ENCODE measurements at regions not wholly inside any gene's neighbourhood (a gene's known extent, or its start where the extent isn't known, plus 50 kb on each side); places are given as distances from the start of the nearest gene placed in this dataset.

DNA sequence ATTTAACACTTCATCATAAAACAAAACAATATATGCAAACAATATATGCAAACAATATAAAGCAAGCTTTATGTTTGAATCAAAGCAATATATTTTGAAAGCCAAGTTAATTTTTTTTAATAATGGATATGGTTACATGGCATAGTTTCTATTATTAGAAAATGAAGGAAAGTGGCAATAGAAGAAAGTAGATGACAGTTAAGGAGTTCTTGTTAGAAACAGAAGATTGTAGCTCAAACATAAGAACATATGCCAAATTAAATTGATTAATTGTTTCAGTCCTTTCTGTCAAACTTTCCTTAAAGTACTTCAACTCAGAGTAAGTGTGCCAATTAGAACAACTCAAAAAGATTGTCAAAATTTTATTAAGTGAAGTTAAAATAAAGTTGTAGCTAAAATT lies 1248.3 kb downstream of the SLC16A7 start:
- H3F3A ChIP-seq (ENCODE audit: low read depth) = no peaks in the 10 kb centered on the region
- no peak overlapping the region for H3K27ac ChIP-seq
- no peak for DNase-seq (ENCODE audit: low spot score)
- H4K20me1 ChIP-seq (ENCODE audit: low read depth) = no peaks in the 10 kb centered on the region
- H3K9ac ChIP-seq = no peak overlapping the region
- Mint-ChIP-seq H3K36me3 (no peaks in the 10 kb centered on the region), H3K27ac (no peak overlapping the region), H3K27me3 (ENCODE audit: insufficient read depth, low read depth) (no peaks in the 10 kb centered on the region), H3K4me3 (no peak overlapping the region), H3K9me3 (no peaks in the 10 kb centered on the region), H3K4me1 (no peaks in the 10 kb centered on the region)
- no peaks in the 10 kb centered on the region for H3K27me3 ChIP-seq
- TF ChIP-seq EZH2 (IDR thresholded peaks at IDR 0.05) = no peak
- TF ChIP-seq EZH2phosphoT487 (IDR thresholded peaks at IDR 0.05) = no peak
- TF ChIP-seq, protein P1, sequence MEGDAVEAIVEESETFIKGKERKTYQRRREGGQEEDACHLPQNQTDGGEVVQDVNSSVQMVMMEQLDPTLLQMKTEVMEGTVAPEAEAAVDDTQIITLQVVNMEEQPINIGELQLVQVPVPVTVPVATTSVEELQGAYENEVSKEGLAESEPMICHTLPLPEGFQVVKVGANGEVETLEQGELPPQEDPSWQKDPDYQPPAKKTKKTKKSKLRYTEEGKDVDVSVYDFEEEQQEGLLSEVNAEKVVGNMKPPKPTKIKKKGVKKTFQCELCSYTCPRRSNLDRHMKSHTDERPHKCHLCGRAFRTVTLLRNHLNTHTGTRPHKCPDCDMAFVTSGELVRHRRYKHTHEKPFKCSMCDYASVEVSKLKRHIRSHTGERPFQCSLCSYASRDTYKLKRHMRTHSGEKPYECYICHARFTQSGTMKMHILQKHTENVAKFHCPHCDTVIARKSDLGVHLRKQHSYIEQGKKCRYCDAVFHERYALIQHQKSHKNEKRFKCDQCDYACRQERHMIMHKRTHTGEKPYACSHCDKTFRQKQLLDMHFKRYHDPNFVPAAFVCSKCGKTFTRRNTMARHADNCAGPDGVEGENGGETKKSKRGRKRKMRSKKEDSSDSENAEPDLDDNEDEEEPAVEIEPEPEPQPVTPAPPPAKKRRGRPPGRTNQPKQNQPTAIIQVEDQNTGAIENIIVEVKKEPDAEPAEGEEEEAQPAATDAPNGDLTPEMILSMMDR (IDR thresholded peaks at IDR 0.05) = no peak
- H3K4me3 ChIP-seq = no peak overlapping the region
- no peaks in the 10 kb centered on the region for H3K9me3 ChIP-seq (ENCODE audit: low read depth)
- H3K36me3 ChIP-seq = no peaks in the 10 kb centered on the region
- H3K79me2 ChIP-seq (ENCODE audit: low read depth) = no peaks in the 10 kb centered on the region
- no peak overlapping the region for H2AFZ ChIP-seq (replicated peaks)
- H3K4me1 ChIP-seq = no peaks in the 10 kb centered on the region
- H3K4me2 ChIP-seq = no peak overlapping the region

DNA sequence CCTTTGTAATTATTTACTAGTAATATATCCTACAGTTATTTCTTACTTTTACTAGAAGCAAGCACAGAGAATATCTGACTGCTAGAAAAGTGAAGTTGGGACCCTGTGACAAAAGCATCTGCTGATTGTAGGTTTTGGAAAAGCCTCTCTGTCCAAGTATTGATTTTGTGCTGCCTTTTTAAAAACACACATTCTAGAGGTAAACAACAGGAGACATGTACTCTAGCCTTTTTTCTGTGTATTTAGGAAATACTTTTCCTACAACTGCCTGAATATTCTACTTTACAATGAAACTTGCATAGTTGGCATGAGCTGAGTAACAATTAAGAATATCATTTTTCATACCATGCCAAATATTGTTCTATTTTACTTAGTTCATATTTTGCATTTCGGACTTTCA lies 1249.0 kb downstream of the SLC16A7 start:
- H3K4me3 Mint-ChIP-seq = no peak overlapping the region

DNA sequence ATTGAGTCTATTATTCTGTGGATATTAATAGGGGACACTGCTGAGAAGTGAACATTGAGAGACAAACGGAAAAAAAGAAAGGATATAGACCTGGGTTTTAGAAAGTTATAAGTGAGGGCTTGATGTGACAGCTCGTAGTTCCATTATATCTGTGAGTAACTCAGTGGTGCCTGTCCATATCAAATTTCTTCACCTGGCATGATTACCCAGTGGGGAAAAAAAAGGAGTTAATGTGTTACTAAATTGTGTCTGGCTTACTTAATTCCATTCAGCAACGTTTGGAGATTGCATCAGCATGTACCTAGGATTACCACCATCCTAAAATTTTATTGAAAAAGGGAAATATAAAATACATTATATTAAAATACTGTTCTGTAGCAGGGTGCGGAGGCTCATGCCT lies 1249.9 kb downstream of the SLC16A7 start:
- Histone ChIP-seq H3K27me3 (no peaks in the 10 kb centered on the region), H2AFZ (replicated peaks) (no peak overlapping the region), H3K9ac (no peak overlapping the region), H3K27ac (no peak overlapping the region), H3K4me2 (no peak overlapping the region), H3K4me3 (no peak overlapping the region), H3K36me3 (no peaks in the 10 kb centered on the region), H3K9me3 (ENCODE audit: low read depth) (no peaks in the 10 kb centered on the region), H3F3A (ENCODE audit: low read depth) (no peaks in the 10 kb centered on the region), H4K20me1 (ENCODE audit: low read depth) (no peaks in the 10 kb centered on the region), H3K4me1 (no peaks in the 10 kb centered on the region), H3K79me2 (ENCODE audit: low read depth) (no peaks in the 10 kb centered on the region)
- no peaks in the 10 kb centered on the region for H3K4me1 Mint-ChIP-seq
- no peak for DNase-seq (ENCODE audit: low spot score)
- TF ChIP-seq, protein P1 (IDR thresholded peaks at IDR 0.05) = no peak
- TF ChIP-seq EZH2phosphoT487 (IDR thresholded peaks at IDR 0.05) = no peak
- H3K4me3 Mint-ChIP-seq = no peak overlapping the region
- H3K27ac Mint-ChIP-seq = no peak overlapping the region
- no peaks in the 10 kb centered on the region for H3K36me3 Mint-ChIP-seq
- no peaks in the 10 kb centered on the region for H3K27me3 Mint-ChIP-seq (ENCODE audit: insufficient read depth, low read depth)
- H3K9me3 Mint-ChIP-seq = no peaks in the 10 kb centered on the region

More for the DNA sequence above, 1249.0 kb downstream of the SLC16A7 start:
- no peaks in the 10 kb centered on the region for H3K27me3 Mint-ChIP-seq (ENCODE audit: insufficient read depth, low read depth)
- Histone ChIP-seq H3K9me3 (ENCODE audit: low read depth) (no peaks in the 10 kb centered on the region), H3K4me1 (no peaks in the 10 kb centered on the region), H3K27ac (no peak overlapping the region), H3K4me3 (no peak overlapping the region), H2AFZ (replicated peaks) (no peak overlapping the region), H3K4me2 (no peak overlapping the region), H3K79me2 (ENCODE audit: low read depth) (no peaks in the 10 kb centered on the region), H3K36me3 (no peaks in the 10 kb centered on the region), H3K9ac (no peak overlapping the region), H4K20me1 (ENCODE audit: low read depth) (no peaks in the 10 kb centered on the region), H3K27me3 (no peaks in the 10 kb centered on the region), H3F3A (ENCODE audit: low read depth) (no peaks in the 10 kb centered on the region)
- H3K36me3 Mint-ChIP-seq = no peaks in the 10 kb centered on the region
- DNase-seq (ENCODE audit: low spot score) = no peak
- H3K4me1 Mint-ChIP-seq = no peaks in the 10 kb centered on the region
- no peaks in the 10 kb centered on the region for H3K9me3 Mint-ChIP-seq
- no peak for TF ChIP-seq EZH2phosphoT487 (IDR thresholded peaks at IDR 0.05)
- TF ChIP-seq, protein P1 (IDR thresholded peaks at IDR 0.05) = no peak
- TF ChIP-seq EZH2 (IDR thresholded peaks at IDR 0.05) = no peak
- no peak overlapping the region for H3K27ac Mint-ChIP-seq

DNA sequence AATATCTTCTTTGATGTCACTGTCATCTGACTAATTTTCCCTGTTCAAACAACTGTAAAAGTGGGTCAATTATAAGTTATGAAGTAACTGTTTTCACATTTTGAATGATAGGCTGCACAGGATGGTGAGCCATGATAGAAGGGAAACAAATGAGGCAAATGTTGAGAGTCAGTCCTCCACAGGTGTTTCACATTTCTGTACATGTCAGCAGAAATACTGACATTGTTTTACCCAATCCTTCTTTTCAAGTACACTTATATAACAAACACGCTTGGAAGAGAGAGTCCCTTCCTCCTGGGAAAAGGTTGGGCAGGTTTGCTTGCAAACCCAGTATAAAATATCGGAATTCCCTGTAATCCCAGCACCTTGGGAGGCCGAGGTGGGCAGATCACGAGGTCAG lies 1251.5 kb downstream of the SLC16A7 start:
- no peaks in the 10 kb centered on the region for H4K20me1 ChIP-seq (ENCODE audit: low read depth)

More for the DNA sequence above, 1251.5 kb downstream of the SLC16A7 start:
- no peaks in the 10 kb centered on the region for H3K27me3 ChIP-seq
- no peak for DNase-seq (ENCODE audit: low spot score)
- no peaks in the 10 kb centered on the region for H3K9me3 Mint-ChIP-seq
- H3K27me3 Mint-ChIP-seq (ENCODE audit: insufficient read depth, low read depth) = no peaks in the 10 kb centered on the region
- H3F3A ChIP-seq (ENCODE audit: low read depth) = no peaks in the 10 kb centered on the region
- no peak overlapping the region for H3K27ac Mint-ChIP-seq
- TF ChIP-seq, protein P1 (IDR thresholded peaks at IDR 0.05) = no peak
- no peak for TF ChIP-seq EZH2phosphoT487 (IDR thresholded peaks at IDR 0.05)
- TF ChIP-seq EZH2 (IDR thresholded peaks at IDR 0.05) = no peak
- no peak overlapping the region for H3K27ac ChIP-seq
- H2AFZ ChIP-seq (replicated peaks) = no peak overlapping the region
- no peak overlapping the region for H3K4me2 ChIP-seq
- H3K4me1 Mint-ChIP-seq = no peaks in the 10 kb centered on the region
- no peak overlapping the region for H3K4me3 ChIP-seq
- H3K4me3 Mint-ChIP-seq = no peak overlapping the region
- H3K36me3 Mint-ChIP-seq = no peaks in the 10 kb centered on the region
- H3K9me3 ChIP-seq (ENCODE audit: low read depth) = no peaks in the 10 kb centered on the region
- no peaks in the 10 kb centered on the region for H3K79me2 ChIP-seq (ENCODE audit: low read depth)
- H3K9ac ChIP-seq = no peak overlapping the region
- no peaks in the 10 kb centered on the region for H3K4me1 ChIP-seq
- no peaks in the 10 kb centered on the region for H3K36me3 ChIP-seq
